K562 (cell line): ENCODE measurements at regions not wholly inside any gene's neighbourhood (a gene's known extent, or its start where the extent isn't known, plus 50 kb on each side); places are given as distances from the start of the nearest gene placed in this dataset.

ENCODE experiments used
- ATAC-seq: fragments of 200-7000 bp; cut with Tn5 transposase; 3 replicates; pipeline ENCODE4 v1.9.1; 2020; ENCODE audit warnings: moderate library complexity
- BruUV-seq: library from RNA; stranded (reverse); fragments of 400-500 nt; replicated peaks from 2 replicates; lab custom pipeline; 2021; lab: Mats Ljungman, UMichigan
- CTCF ChIA-PET: fragments of 300-600 bp; formaldehyde crosslinking; extraction: SDS; loops from one replicate; lab custom pipeline; 2021; ENCODE audit warnings: low intra/inter-chr PET ratio; lab: Yijun Ruan, JAX
- POLR2A ChIA-PET: fragments of 300-600, 350-650 bp; sonication (Branson Sonifier 250); formaldehyde crosslinking; extraction: SDS; loops from one replicate; lab custom pipeline; 2021; ENCODE audit warnings: antibody characterized with exemption, inconsistent platforms; lab: Yijun Ruan, JAX
- DNase-seq, 4 experiments: peaks; one replicate each; pipeline versions ENCODE4 v3.0.0 to v3.0.0-alpha.2; 2011 to 2018; ENCODE audit warnings: low spot score in 3 of 4, mixed read lengths in 3 of 4; ENCODE audit errors: extremely low read depth in 1 of 4
- FAIRE-seq: peaks from 2 replicates; lab custom pipeline; 2011; peaks lifted over from hg19 to GRCh38; lab: Jason Lieb, UNC
- H2AFZ ChIP-seq: 2 replicates; pipeline ENCODE4 v1.6.0; 2011; ENCODE audit warnings: low read depth, low read length, control low read depth, inconsistent platforms
- H3K27ac ChIP-seq: fragments of 200-600 bp; 3 replicates; pipeline ENCODE4 v1.8.0; 2011; ENCODE audit warnings: low read depth, mild to moderate bottlenecking, control low read depth, inconsistent platforms, low read length, moderate library complexity, mixed read lengths; ENCODE audit errors: extremely low read depth
- H3K27me3 ChIP-seq, 2 experiments: fragments of 300-600 bp in 1 of 2; 2 replicates in 1 of 2; 3 replicates in 1 of 2; pipeline versions ENCODE4 v1.6.0 to v1.8.0; 2011; ENCODE audit warnings: inconsistent platforms in 2 of 2, low read length in 2 of 2, mild to moderate bottlenecking in 1 of 2, mixed read lengths in 1 of 2, moderate library complexity in 1 of 2; ENCODE audit not compliant: control insufficient read depth in 2 of 2, insufficient read depth in 2 of 2
- H3K36me3 ChIP-seq: fragments of 300-600 bp; 3 replicates; pipeline ENCODE4 v1.8.0; 2011; ENCODE audit warnings: mild to moderate bottlenecking, low read length, inconsistent platforms; ENCODE audit not compliant: control insufficient read depth, insufficient read depth
- H3K4me1 ChIP-seq, 2 experiments: fragments of 200-600 bp in 1 of 2; replicated peaks in 1 of 2; 2 replicates in 1 of 2; 3 replicates in 1 of 2; pipeline versions ENCODE4 v1.5.1 to v1.8.0; 2011; ENCODE audit warnings: inconsistent platforms in 2 of 2, low read length in 2 of 2, mild to moderate bottlenecking in 1 of 2, mixed read lengths in 1 of 2, moderate library complexity in 1 of 2; ENCODE audit not compliant: control insufficient read depth in 2 of 2, insufficient read depth in 2 of 2
- H3K4me2 ChIP-seq: 2 replicates; pipeline ENCODE4 v1.6.1; 2011; ENCODE audit warnings: low read length, control low read depth, inconsistent platforms, mixed read lengths; ENCODE audit not compliant: insufficient read depth
- H3K4me3 ChIP-seq: fragments of 200-600 bp; sonication (generic), shearing (Covaris generic); 2 replicates; pipeline ENCODE4 v1.5.1; 2016; ENCODE audit warnings: control low read depth, inconsistent platforms
- H3K79me2 ChIP-seq: fragments of 200-600 bp; 3 replicates; pipeline ENCODE4 v1.8.0; 2011; ENCODE audit warnings: low read length, inconsistent platforms; ENCODE audit not compliant: control insufficient read depth, insufficient read depth
- H3K9ac ChIP-seq, 2 experiments: 2 replicates each; pipeline versions ENCODE4 v1.6.0 to v1.6.1; 2011; ENCODE audit warnings: low read depth in 2 of 2, low read length in 2 of 2, control low read depth in 1 of 2, inconsistent platforms in 1 of 2, mild to moderate bottlenecking in 1 of 2, mixed read lengths in 1 of 2; ENCODE audit not compliant: insufficient read depth in 1 of 2
- H3K9me1 ChIP-seq: one replicate; pipeline ENCODE4 v1.6.0; 2011; ENCODE audit warnings: inconsistent platforms, mild to moderate bottlenecking, low read length, moderate library complexity; ENCODE audit not compliant: control insufficient read depth, insufficient read depth
- H3K9me3 ChIP-seq: replicated peaks from 2 replicates; pipeline ENCODE4 v1.5.1; 2011; ENCODE audit warnings: low read depth, low read length, inconsistent platforms; ENCODE audit not compliant: control insufficient read depth, insufficient read depth
- H4K20me1 ChIP-seq: replicated peaks from 2 replicates; pipeline ENCODE4 v1.6.1; 2011; ENCODE audit warnings: low read length, inconsistent platforms, mixed read lengths; ENCODE audit not compliant: control insufficient read depth, insufficient read depth
- ASH1L ChIP-seq: fragments of 450-650 bp; IDR thresholded peaks from 2 replicates; pipeline ENCODE4 v1.6.1; 2018; ENCODE audit warnings: borderline replicate concordance, mild to moderate bottlenecking, low read depth; ENCODE audit not compliant: partially characterized antibody
- C11orf30 ChIP-seq: fragments of 450-650 bp; IDR thresholded peaks from 2 replicates; pipeline ENCODE4 v1.6.1; 2016; ENCODE audit warnings: low read depth, mild to moderate bottlenecking
- GATA2 ChIP-seq: sonication (generic); formaldehyde crosslinking; IDR thresholded peaks from 2 replicates; pipeline ENCODE4 v1.4.0; 2020; ENCODE audit warnings: mild to moderate bottlenecking, missing genetic modification reagents
- GATAD2B ChIP-seq: fragments of 450-650 bp; IDR thresholded peaks from 2 replicates; pipeline ENCODE4 v1.6.1; 2017; ENCODE audit warnings: mild to moderate bottlenecking, borderline replicate concordance
- GTF2B ChIP-seq: IDR thresholded peaks from 2 replicates; pipeline ENCODE4 v1.6.1; 2011; ENCODE audit not compliant: insufficient read length; ENCODE audit errors: extremely low read depth
- HNRNPH1 ChIP-seq: fragments of 200-400 bp; formaldehyde crosslinking; optimal IDR thresholded peaks from 2 replicates; pipeline ENCODE3; 2017; ENCODE audit warnings: low read depth, mild to moderate bottlenecking, low read length, moderate library complexity
- IRF9 ChIP-seq: fragments of 450-650 bp; IDR thresholded peaks from 2 replicates; pipeline ENCODE4 v1.6.1; 2016; ENCODE audit warnings: missing biosample characterization, missing genetic modification characterization
- MAFF ChIP-seq: IDR thresholded peaks from 2 replicates; pipeline ENCODE4 v1.6.1; 2012; ENCODE audit warnings: low read length, improper control_type of control experiment
- MXI1 ChIP-seq: IDR thresholded peaks from 2 replicates; pipeline ENCODE4 v1.6.1; 2011; ENCODE audit warnings: low read depth, mild to moderate bottlenecking, improper control_type of control experiment, low read length
- RBM25 ChIP-seq: fragments of 200-400 bp; formaldehyde crosslinking; IDR thresholded peaks from 2 replicates; pipeline ENCODE4 v1.6.1; 2018; ENCODE audit warnings: low read length, low read depth, moderate library complexity; ENCODE audit not compliant: severe bottlenecking
- SNAPC5 ChIP-seq: fragments of 250-450 bp; sonication (Bioruptor Pico); IDR thresholded peaks from 2 replicates; pipeline ENCODE4 v1.8.0; 2021; ENCODE audit warnings: moderate library complexity, mild to moderate bottlenecking, inconsistent platforms
- TRIM28 ChIP-seq: fragments of 450-650 bp; IDR thresholded peaks from 2 replicates; pipeline ENCODE4 v1.6.1; 2017
- ZNF140 ChIP-seq: fragments of 250-450 bp; sonication (Bioruptor Pico); IDR thresholded peaks from 2 replicates; pipeline ENCODE4 v1.8.0; 2021; ENCODE audit warnings: moderate library complexity, mild to moderate bottlenecking, inconsistent platforms
- WGBS: fragments of 100-300 bp; shearing (Covaris generic); methylation state at CpG from one replicate; pipeline ENCODE4 v1.1.6; 2016; ENCODE audit warnings: low coverage, mixed read lengths; ENCODE audit not compliant: insufficient coverage; ENCODE audit errors: missing lambda C conversion rate; 5-methylcytosine and 5-hydroxymethylcytosine counted together
- in situ Hi-C: fragments of 300-500 bp; cut with MboI; formaldehyde crosslinking; loops from 4 replicates; pipeline ENCODE4 v1.15.0; 2018; ENCODE audit warnings: inconsistent platforms, mixed read lengths
- intact Hi-C: fragments of 100-400 bp; cut with micrococcal nuclease; formaldehyde crosslinking; loops from 2 replicates; pipeline ENCODE4 v1.14.2; 2022
- TF ChIP-seq, protein P1 (sequence below), 2 experiments: fragments of 450-650 bp in 1 of 2; sonication (generic) in 1 of 2; formaldehyde crosslinking in 1 of 2; IDR thresholded peaks in 1 of 2; conservative IDR thresholded peaks in 1 of 2; 2 replicates each; pipeline versions ENCODE4 v1.6.1 to v1.8.1; 2016 to 2023; ENCODE audit warnings: mild to moderate bottlenecking in 2 of 2, moderate library complexity in 2 of 2, inconsistent platforms in 1 of 2, missing genetic modification reagents in 1 of 2

GRCh38 chr13:72500851-72501250 lies 226.6 kb downstream of the MZT1 start (continued):
- TF ChIP-seq IRF9 (tag) (no peak), SNAPC5 (CRISPR knock-in tag) (no peak), GATA2 (CRISPR knock-in tag) (no peak)

- no peak for FAIRE-seq
- no peak for ATAC-seq
- no TSS peak for BruUV-seq
- Histone ChIP-seq H3K9me3 (no peaks in the 10 kb centered on the region), H3K4me3 (no peak overlapping the region), H3K4me1 (no peaks in the 10 kb centered on the region), H4K20me1 (no peaks in the 10 kb centered on the region), H2AFZ (no peak overlapping the region), H3K79me2 (no peaks in the 10 kb centered on the region), H3K9ac (no peak overlapping the region), H3K36me3 (no peaks in the 10 kb centered on the region), H3K27me3 (no peaks in the 10 kb centered on the region), H3K4me2 (no peak overlapping the region), H3K27ac (no peak overlapping the region), H3K9me1 (no peaks in the 10 kb centered on the region)
- in situ Hi-C loops (no loop called here), intact Hi-C loops (no loop called here)
- no peak for DNase-seq
- POLR2A ChIA-PET: no interaction called here
- WGBS: 0% methylated on average over 4 of the region's 4 CpGs
- CTCF ChIA-PET: no interaction called here
- no peak for TF ChIP-seq ASH1L
- no peak for TF ChIP-seq GATAD2B
- no peak for TF ChIP-seq MAFF
- TF ChIP-seq GTF2B: no peak
- TF ChIP-seq RBM25: no peak
- TF ChIP-seq, protein P1, sequence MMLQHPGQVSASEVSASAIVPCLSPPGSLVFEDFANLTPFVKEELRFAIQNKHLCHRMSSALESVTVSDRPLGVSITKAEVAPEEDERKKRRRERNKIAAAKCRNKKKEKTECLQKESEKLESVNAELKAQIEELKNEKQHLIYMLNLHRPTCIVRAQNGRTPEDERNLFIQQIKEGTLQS (IDR thresholded peaks at IDR 0.05): no peak
- TF ChIP-seq, protein P1 (CRISPR knock-in tag; conservative IDR thresholded peaks at IDR 0.05): no peak
- no peak for TF ChIP-seq HNRNPH1
- TF ChIP-seq C11orf30: no peak
- no peak for TF ChIP-seq MXI1
- no peak for TF ChIP-seq ZNF140 (CRISPR knock-in tag)
- TF ChIP-seq TRIM28: no peak
Measured at GRCh38 chr13:72495681-72496080, 231.7 kb downstream of the MZT1 start.
